RWPE1 (cell line): ENCODE measurements at regions not wholly inside any gene's neighbourhood (a gene's known extent, or its start where the extent isn't known, plus 50 kb on each side); places are given as distances from the start of the nearest gene placed in this dataset.

Source experiments
- CTCF ChIA-PET: fragments of 350-600 bp; sonication (Branson Sonifier 250); formaldehyde crosslinking; extraction: SDS; loops from one replicate; lab custom pipeline; 2021; lab: Yijun Ruan, JAX
- POLR2A ChIA-PET: fragments of 400-600 bp; formaldehyde crosslinking; extraction: SDS; loops from one replicate; lab custom pipeline; 2020; ENCODE audit warnings: antibody characterized with exemption; ENCODE audit not compliant: low non-redundant PET; lab: Yijun Ruan, JAX
- DNase-seq: peaks from one replicate; pipeline ENCODE4 v3.0.0; 2012; ENCODE audit warnings: low spot score
- H3K27ac ChIP-seq: fragments of 450-650 bp; 2 replicates; pipeline ENCODE4 v1.5.1; 2017
- TF ChIP-seq, protein P1 (sequence below): fragments of 450-650 bp; conservative IDR thresholded peaks from 2 replicates; pipeline ENCODE4 v1.5.1; 2017; ENCODE audit warnings: low read depth, mild to moderate bottlenecking

DNA sequence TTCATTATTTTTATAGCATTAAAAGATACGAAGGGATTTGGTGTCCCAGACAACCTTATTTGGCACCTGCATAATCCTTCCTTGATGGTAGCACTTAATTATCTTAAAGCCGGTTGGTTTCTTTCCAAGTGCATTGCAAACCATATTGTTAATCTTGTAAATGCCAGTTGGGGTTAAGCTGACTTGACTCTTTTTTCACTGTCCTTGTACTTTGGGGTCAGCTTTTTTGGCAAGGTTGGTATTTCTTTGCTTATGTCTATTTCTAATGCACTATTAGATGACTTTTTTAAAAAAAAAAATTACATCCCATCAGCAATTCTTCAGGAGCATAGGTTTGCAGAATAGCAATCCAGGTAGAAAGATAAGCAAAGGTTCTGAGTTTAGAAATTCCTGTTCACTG, 466.8 kb upstream of the TLE4 start:
- ChIA-PET POLR2A (no interaction called here), CTCF (no interaction called here)
- TF ChIP-seq, protein P1, sequence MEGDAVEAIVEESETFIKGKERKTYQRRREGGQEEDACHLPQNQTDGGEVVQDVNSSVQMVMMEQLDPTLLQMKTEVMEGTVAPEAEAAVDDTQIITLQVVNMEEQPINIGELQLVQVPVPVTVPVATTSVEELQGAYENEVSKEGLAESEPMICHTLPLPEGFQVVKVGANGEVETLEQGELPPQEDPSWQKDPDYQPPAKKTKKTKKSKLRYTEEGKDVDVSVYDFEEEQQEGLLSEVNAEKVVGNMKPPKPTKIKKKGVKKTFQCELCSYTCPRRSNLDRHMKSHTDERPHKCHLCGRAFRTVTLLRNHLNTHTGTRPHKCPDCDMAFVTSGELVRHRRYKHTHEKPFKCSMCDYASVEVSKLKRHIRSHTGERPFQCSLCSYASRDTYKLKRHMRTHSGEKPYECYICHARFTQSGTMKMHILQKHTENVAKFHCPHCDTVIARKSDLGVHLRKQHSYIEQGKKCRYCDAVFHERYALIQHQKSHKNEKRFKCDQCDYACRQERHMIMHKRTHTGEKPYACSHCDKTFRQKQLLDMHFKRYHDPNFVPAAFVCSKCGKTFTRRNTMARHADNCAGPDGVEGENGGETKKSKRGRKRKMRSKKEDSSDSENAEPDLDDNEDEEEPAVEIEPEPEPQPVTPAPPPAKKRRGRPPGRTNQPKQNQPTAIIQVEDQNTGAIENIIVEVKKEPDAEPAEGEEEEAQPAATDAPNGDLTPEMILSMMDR: no peak
- no peak overlapping the region for H3K27ac ChIP-seq
- no peak for DNase-seq

DNA sequence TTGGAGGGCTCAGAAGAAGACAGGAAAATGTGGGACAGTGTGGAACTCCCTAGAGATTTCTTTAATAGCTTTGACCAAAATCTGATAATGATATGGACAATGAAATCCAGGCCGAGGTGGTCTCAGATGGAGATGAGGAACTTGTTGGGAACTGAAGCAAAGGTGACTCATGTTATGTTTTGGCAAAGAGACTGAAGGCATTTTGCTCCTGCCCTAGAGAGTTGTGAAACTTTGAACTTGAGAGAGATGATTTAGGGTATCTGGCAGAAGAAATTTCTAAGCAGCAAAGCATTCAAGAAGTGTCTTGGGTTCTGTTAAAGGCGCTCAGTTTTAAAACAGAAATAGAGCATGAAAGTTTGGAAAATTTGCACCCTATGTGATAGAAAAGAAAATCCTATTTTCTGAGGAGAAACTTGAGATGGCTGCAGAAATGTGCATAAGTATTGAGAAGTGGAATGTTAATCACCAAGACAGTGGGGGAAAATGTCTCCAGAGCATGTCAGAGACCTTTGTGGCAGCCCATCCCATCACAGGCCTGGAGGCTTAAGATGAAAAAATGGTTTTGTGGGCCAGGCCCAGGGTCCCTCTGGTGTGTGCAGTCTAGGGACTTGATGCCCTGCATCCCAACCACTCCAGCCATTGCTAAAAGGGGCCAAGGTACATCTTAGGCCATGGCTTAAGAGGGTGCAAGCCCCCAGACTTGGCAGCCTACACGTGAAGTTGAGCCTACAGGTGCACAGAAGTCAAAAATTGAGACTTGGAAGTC, 463.7 kb upstream of the TLE4 start:
- no peak for DNase-seq
- TF ChIP-seq, protein P1: no peak
- CTCF ChIA-PET: no interaction called here
- POLR2A ChIA-PET: no interaction called here
- no peak overlapping the region for H3K27ac ChIP-seq

- H3K27ac ChIP-seq: no peak overlapping the region
- ChIA-PET CTCF (interaction anchor here (0.6 kb wide), 2 partner anchors 125 to 245 kb away, joined by 3 read pairs; no protein-coding TSS in a partner anchor), POLR2A (no interaction called here)
- no peak for DNase-seq
- TF ChIP-seq, protein P1: no peak
Observed at GRCh38 chr9:79111653-79112052, 460.1 kb upstream of the TLE4 start.

DNA sequence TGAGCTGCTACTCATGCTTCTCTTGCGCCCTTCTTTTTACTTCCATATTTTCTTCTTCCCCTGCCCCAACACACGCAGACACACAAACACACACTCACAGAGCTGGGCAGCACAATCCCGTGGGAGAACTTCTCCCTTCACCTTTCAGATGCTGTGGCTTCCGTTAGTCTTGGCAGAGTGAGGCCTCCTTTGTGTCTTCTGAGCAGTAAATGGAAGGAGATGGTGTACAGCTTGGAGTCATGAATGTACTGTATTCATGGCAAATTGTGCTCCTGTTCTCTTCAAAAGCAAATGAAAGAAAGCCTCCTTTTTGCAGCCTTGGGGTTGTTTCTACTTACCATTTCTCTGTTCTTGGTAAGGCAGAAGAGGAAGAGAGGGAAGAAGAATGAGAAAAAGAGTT, 456.6 kb upstream of the TLE4 start:
- TF ChIP-seq, protein P1: no peak
- CTCF ChIA-PET: interaction anchor here (0.5 kb wide), 1 partner anchor 659 kb away, joined by 3 read pairs; no protein-coding TSS in a partner anchor
- no peak overlapping the region for H3K27ac ChIP-seq
- no peak for DNase-seq
- POLR2A ChIA-PET: no interaction called here

DNA sequence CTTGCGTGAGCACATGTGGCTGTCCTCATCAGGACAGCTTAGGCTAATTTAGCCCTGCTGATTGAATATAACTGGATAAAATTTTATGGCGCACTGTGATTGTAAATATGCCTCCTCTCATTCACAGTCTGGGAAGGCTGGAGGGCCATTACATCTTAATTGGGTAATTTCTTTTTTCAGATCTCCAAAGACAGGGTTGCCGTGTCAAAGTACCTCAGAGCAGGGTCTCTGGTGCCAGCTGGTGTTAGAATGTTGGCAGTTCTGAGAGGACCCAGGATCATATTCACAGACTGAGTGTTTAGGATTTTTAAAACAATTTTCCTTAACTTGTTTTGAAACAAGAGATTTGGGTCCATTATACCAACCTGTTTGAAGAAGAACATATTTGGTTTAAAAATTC, 455.7 kb upstream of the TLE4 start:
- ChIA-PET CTCF (no interaction called here), POLR2A (no interaction called here)
- TF ChIP-seq, protein P1: no peak
- no peak for DNase-seq
- no peak overlapping the region for H3K27ac ChIP-seq

- POLR2A ChIA-PET: no interaction called here
- TF ChIP-seq, protein P1: no peak
- CTCF ChIA-PET: interaction anchor here (0.6 kb wide), 1 partner anchor 684 kb away, joined by 3 read pairs; no protein-coding TSS in a partner anchor
- no peak overlapping the region for H3K27ac ChIP-seq
- no peak for DNase-seq
Observed at GRCh38 chr9:79116709-79117108, 455.1 kb upstream of the TLE4 start.
